Chondrocyte (in vitro differentiated cells): ENCODE measurements at regions not wholly inside any gene's neighbourhood (a gene's known extent, or its start where the extent isn't known, plus 50 kb on each side); places are given as distances from the start of the nearest gene placed in this dataset.

Experiments used
- DNase-seq: peaks from one replicate; pipeline ENCODE4 v3.0.0; 2021; ENCODE audit warnings: mixed read lengths, low spot score
- H3K27ac Mint-ChIP-seq: one replicate; pipeline ENCODE4 v1.8.0; 2021; ENCODE audit warnings: mild to moderate bottlenecking, moderate library complexity, mixed read lengths; ENCODE audit not compliant: unreplicated experiment
- H3K27me3 Mint-ChIP-seq: 2 replicates; pipeline ENCODE4 v1.8.0; 2021; ENCODE audit warnings: low read depth, mixed read lengths
- H3K36me3 Mint-ChIP-seq: 2 replicates; pipeline ENCODE4 v1.8.0; 2021; ENCODE audit warnings: low read depth, mixed read lengths
- H3K4me1 Mint-ChIP-seq: 2 replicates; pipeline ENCODE4 v1.8.0; 2021; ENCODE audit warnings: low read depth, mild to moderate bottlenecking, mixed read lengths
- H3K4me3 Mint-ChIP-seq: one replicate; pipeline ENCODE4 v1.8.0; 2021; ENCODE audit warnings: mild to moderate bottlenecking, moderate library complexity, mixed read lengths; ENCODE audit not compliant: unreplicated experiment
- H3K9me3 Mint-ChIP-seq: 2 replicates; pipeline ENCODE4 v1.8.0; 2021; ENCODE audit warnings: low read depth, mixed read lengths
- TF ChIP-seq, protein P1 (sequence below): fragments of 200-600 bp; sonication (generic); IDR thresholded peaks from 2 replicates; pipeline ENCODE4 v1.5.0; 2021; ENCODE audit warnings: antibody characterized with exemption, mild to moderate bottlenecking, moderate library complexity

- H3K4me3 Mint-ChIP-seq: no peak overlapping the region
- no peaks in the 10 kb centered on the region for H3K9me3 Mint-ChIP-seq
- H3K27ac Mint-ChIP-seq: no peak overlapping the region
- H3K36me3 Mint-ChIP-seq: peaks cover 3% of the 10 kb centered on the region
- no peak for DNase-seq
- TF ChIP-seq, protein P1, sequence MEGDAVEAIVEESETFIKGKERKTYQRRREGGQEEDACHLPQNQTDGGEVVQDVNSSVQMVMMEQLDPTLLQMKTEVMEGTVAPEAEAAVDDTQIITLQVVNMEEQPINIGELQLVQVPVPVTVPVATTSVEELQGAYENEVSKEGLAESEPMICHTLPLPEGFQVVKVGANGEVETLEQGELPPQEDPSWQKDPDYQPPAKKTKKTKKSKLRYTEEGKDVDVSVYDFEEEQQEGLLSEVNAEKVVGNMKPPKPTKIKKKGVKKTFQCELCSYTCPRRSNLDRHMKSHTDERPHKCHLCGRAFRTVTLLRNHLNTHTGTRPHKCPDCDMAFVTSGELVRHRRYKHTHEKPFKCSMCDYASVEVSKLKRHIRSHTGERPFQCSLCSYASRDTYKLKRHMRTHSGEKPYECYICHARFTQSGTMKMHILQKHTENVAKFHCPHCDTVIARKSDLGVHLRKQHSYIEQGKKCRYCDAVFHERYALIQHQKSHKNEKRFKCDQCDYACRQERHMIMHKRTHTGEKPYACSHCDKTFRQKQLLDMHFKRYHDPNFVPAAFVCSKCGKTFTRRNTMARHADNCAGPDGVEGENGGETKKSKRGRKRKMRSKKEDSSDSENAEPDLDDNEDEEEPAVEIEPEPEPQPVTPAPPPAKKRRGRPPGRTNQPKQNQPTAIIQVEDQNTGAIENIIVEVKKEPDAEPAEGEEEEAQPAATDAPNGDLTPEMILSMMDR: no peak
- H3K27me3 Mint-ChIP-seq: no peaks in the 10 kb centered on the region
- peaks cover 9% of the 10 kb centered on the region for H3K4me1 Mint-ChIP-seq
Observed at GRCh38 chr3:109897734-109898133, 560.4 kb upstream of the DPPA4 start.

GRCh38 chr3:109899925-109900324 is 562.6 kb upstream of the DPPA4 start:
- no peak overlapping the region for H3K27ac Mint-ChIP-seq
- H3K27me3 Mint-ChIP-seq: no peaks in the 10 kb centered on the region
- H3K4me1 Mint-ChIP-seq: peaks cover 6% of the 10 kb centered on the region
- H3K36me3 Mint-ChIP-seq: no peaks in the 10 kb centered on the region
- no peak for DNase-seq
- H3K4me3 Mint-ChIP-seq: no peak overlapping the region
- H3K9me3 Mint-ChIP-seq: peaks cover 3% of the 10 kb centered on the region
- TF ChIP-seq, protein P1: no peak

GRCh38 chr3:109900783-109901182 is 563.4 kb upstream of the DPPA4 start:
- Mint-ChIP-seq H3K36me3 (no peaks in the 10 kb centered on the region), H3K27ac (no peak overlapping the region), H3K9me3 (peaks cover 3% of the 10 kb centered on the region), H3K27me3 (no peaks in the 10 kb centered on the region), H3K4me3 (no peak overlapping the region), H3K4me1 (no peaks in the 10 kb centered on the region)
- TF ChIP-seq, protein P1: no peak
- DNase-seq: no peak

- H3K4me3 Mint-ChIP-seq: no peak overlapping the region
- peaks cover 16% of the 10 kb centered on the region for H3K9me3 Mint-ChIP-seq
- no peak overlapping the region for H3K27ac Mint-ChIP-seq
- DNase-seq: no peak
- H3K36me3 Mint-ChIP-seq: peaks cover 6% of the 10 kb centered on the region
- no peaks in the 10 kb centered on the region for H3K27me3 Mint-ChIP-seq
- H3K4me1 Mint-ChIP-seq: no peaks in the 10 kb centered on the region
- TF ChIP-seq, protein P1: no peak
Observed at GRCh38 chr3:109902549-109902948, 565.2 kb upstream of the DPPA4 start.

GRCh38 chr3:109903100-109903499 is 565.8 kb upstream of the DPPA4 start:
- H3K27ac Mint-ChIP-seq: no peak overlapping the region
- H3K4me3 Mint-ChIP-seq: no peak overlapping the region
- TF ChIP-seq, protein P1: no peak

More at GRCh38 chr3:109903100-109903499, 565.8 kb upstream of the DPPA4 start:
- Mint-ChIP-seq H3K36me3 (peaks cover 9% of the 10 kb centered on the region), H3K9me3 (peaks cover 21% of the 10 kb centered on the region), H3K27me3 (no peaks in the 10 kb centered on the region), H3K4me1 (no peaks in the 10 kb centered on the region)
- DNase-seq: no peak
